Calu3 (cell line): ENCODE measurements at regions not wholly inside any gene's neighbourhood (a gene's known extent, or its start where the extent isn't known, plus 50 kb on each side); places are given as distances from the start of the nearest gene placed in this dataset.

Source experiments
- BruUV-seq: library from RNA; stranded (reverse); fragments of 400-500 nt; replicated peaks from 2 replicates; lab custom pipeline; 2021; lab: Mats Ljungman, UMichigan
- CTCF ChIA-PET: fragments of 300-600 bp; sonication (Branson Sonifier 250); formaldehyde crosslinking; loops from one replicate; lab custom pipeline; 2022; ENCODE audit warnings: antibody characterized with exemption; lab: Charles Lee
- DNase-seq: peaks from one replicate; pipeline ENCODE4 v3.0.0; 2022
- H3K27ac Mint-ChIP-seq: one replicate; pipeline ENCODE4 v1.8.0; 2022; ENCODE audit warnings: mixed read lengths; ENCODE audit not compliant: unreplicated experiment
- H3K27me3 Mint-ChIP-seq: one replicate; pipeline ENCODE4 v1.8.0; 2022; ENCODE audit warnings: mixed read lengths; ENCODE audit not compliant: unreplicated experiment
- H3K36me3 Mint-ChIP-seq: one replicate; pipeline ENCODE4 v1.8.0; 2022; ENCODE audit warnings: mild to moderate bottlenecking, moderate library complexity, mixed read lengths; ENCODE audit not compliant: insufficient read depth, unreplicated experiment
- H3K4me1 Mint-ChIP-seq: one replicate; pipeline ENCODE4 v1.8.0; 2022; ENCODE audit warnings: mild to moderate bottlenecking, low read depth, mixed read lengths; ENCODE audit not compliant: unreplicated experiment
- H3K4me3 Mint-ChIP-seq: one replicate; pipeline ENCODE4 v1.8.0; 2022; ENCODE audit warnings: mild to moderate bottlenecking, low read depth, moderate library complexity, mixed read lengths; ENCODE audit not compliant: unreplicated experiment
- H3K9me3 Mint-ChIP-seq: one replicate; pipeline ENCODE4 v1.8.0; 2022; ENCODE audit warnings: low read depth, mixed read lengths; ENCODE audit not compliant: unreplicated experiment
- intact Hi-C: fragments of 100-400 bp; cut with micrococcal nuclease; formaldehyde crosslinking; loops from one replicate; pipeline ENCODE4 v1.10.0; 2022; ENCODE audit not compliant: unreplicated experiment
- TF ChIP-seq, protein P1 (sequence below): fragments of 200-600 bp; IDR thresholded peaks from one replicate; pipeline ENCODE4 v1.8.0; 2022; ENCODE audit warnings: antibody characterized with exemption; ENCODE audit not compliant: unreplicated experiment

DNA sequence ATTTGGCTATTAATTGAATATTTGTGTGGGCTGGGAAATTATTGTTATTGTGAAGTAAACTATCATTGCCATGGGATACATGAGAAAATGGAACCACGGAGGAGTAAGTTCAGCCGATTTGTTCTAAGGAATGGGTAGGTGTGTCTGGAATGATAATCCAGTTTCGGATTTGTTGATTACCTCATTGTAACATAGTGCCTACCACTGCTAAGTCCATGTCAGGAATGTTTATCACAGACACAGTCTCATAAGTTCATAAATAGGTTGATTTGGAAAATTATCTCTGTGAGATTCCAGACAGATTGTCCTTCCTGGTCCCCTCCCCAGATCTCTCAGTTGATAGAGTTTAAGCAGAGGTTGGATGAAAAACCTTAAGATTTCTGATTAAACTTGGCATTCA is 78.1 kb upstream of the MAST4 start:
- Mint-ChIP-seq H3K4me1 (no peaks in the 10 kb centered on the region), H3K9me3 (peaks cover 5% of the 10 kb centered on the region), H3K27me3 (peaks cover 33% of the 10 kb centered on the region), H3K27ac (no peak overlapping the region), H3K36me3 (no peaks in the 10 kb centered on the region), H3K4me3 (no peak overlapping the region)
- no peak for DNase-seq
- TF ChIP-seq, protein P1, sequence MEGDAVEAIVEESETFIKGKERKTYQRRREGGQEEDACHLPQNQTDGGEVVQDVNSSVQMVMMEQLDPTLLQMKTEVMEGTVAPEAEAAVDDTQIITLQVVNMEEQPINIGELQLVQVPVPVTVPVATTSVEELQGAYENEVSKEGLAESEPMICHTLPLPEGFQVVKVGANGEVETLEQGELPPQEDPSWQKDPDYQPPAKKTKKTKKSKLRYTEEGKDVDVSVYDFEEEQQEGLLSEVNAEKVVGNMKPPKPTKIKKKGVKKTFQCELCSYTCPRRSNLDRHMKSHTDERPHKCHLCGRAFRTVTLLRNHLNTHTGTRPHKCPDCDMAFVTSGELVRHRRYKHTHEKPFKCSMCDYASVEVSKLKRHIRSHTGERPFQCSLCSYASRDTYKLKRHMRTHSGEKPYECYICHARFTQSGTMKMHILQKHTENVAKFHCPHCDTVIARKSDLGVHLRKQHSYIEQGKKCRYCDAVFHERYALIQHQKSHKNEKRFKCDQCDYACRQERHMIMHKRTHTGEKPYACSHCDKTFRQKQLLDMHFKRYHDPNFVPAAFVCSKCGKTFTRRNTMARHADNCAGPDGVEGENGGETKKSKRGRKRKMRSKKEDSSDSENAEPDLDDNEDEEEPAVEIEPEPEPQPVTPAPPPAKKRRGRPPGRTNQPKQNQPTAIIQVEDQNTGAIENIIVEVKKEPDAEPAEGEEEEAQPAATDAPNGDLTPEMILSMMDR: no peak
- intact Hi-C loops: no loop called here
- BruUV-seq: no TSS peak
- CTCF ChIA-PET: no interaction called here

DNA sequence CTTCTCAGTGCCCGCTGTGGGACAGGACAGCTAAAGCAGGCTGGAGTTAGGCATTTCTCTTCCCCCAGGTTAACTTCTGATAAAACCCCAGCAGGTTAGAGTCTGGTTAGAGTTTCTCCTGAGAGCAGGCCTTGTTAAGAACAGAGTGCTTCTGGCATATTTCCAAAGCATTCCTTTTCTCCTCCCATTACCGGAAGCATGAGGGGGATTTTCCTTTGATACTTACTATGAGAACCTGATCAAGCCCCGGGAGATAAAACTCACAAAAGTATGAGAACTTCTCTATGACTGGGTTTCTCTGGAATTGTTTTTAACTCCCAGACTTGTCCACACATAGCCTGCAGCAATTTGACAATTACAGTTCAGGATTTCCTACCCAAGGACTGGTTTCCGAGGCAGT is 77.4 kb upstream of the MAST4 start:
- no TSS peak for BruUV-seq
- Mint-ChIP-seq H3K36me3 (no peaks in the 10 kb centered on the region), H3K4me3 (no peak overlapping the region), H3K9me3 (peaks cover 5% of the 10 kb centered on the region), H3K4me1 (no peaks in the 10 kb centered on the region), H3K27me3 (peaks cover 32% of the 10 kb centered on the region), H3K27ac (no peak overlapping the region)
- intact Hi-C loops: no loop called here
- TF ChIP-seq, protein P1: no peak
- CTCF ChIA-PET: no interaction called here
- DNase-seq: no peak

DNA sequence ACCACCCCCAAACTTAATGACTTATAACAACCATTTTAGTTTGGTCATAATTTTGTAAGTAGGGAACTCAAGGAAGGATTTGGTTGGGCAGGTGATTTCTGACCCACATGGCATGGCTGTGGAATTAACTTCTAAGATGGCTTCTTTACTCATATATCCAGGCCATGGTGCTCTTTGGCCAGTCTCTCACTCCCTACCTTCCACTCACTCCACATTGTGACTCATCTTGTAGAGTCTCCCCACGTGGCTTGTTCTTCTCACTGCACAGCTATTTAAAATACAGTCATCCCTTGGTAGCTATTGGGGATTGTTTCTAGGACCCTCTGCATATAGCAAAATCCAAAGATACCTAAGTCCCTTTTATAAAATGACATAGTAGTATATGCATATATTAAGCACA is 76.6 kb upstream of the MAST4 start:
- H3K36me3 Mint-ChIP-seq: no peaks in the 10 kb centered on the region
- peaks cover 31% of the 10 kb centered on the region for H3K27me3 Mint-ChIP-seq
- peaks cover 5% of the 10 kb centered on the region for H3K9me3 Mint-ChIP-seq
- H3K4me1 Mint-ChIP-seq: no peaks in the 10 kb centered on the region
- H3K4me3 Mint-ChIP-seq: no peak overlapping the region
- no peak for DNase-seq
- CTCF ChIA-PET: no interaction called here
- TF ChIP-seq, protein P1: no peak
- no peak overlapping the region for H3K27ac Mint-ChIP-seq
- intact Hi-C loops: no loop called here
- BruUV-seq: no TSS peak

DNA sequence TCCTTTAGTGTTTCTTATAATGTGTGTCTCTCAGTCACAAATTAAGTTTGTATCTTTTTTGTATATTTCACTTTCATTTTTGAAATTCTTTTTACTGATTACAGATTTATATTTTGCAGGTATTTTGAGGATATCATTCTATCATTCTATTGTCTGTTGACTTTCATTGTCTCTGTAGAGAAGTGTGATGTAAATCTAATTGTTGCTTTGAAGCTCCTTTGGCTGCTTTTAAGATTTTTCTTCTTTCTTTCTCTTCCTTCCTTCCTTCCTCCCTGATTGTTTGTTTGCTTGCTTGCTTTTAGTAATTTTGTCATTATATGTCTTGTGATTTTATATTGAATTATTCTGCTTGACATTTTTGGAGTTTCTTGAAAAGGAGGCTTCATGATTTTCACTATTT is 75.3 kb upstream of the MAST4 start:
- TF ChIP-seq, protein P1: no peak
- H3K4me1 Mint-ChIP-seq: no peaks in the 10 kb centered on the region
- no peak for DNase-seq
- intact Hi-C loops: no loop called here
- no TSS peak for BruUV-seq
- CTCF ChIA-PET: no interaction called here
- no peak overlapping the region for H3K27ac Mint-ChIP-seq
- H3K27me3 Mint-ChIP-seq: peaks cover 30% of the 10 kb centered on the region
- H3K36me3 Mint-ChIP-seq: no peaks in the 10 kb centered on the region
- peaks cover 5% of the 10 kb centered on the region for H3K9me3 Mint-ChIP-seq
- H3K4me3 Mint-ChIP-seq: no peak overlapping the region
